GM12878 (cell line): ENCODE measurements at regions not wholly inside any gene's neighbourhood (a gene's known extent, or its start where the extent isn't known, plus 50 kb on each side); places are given as distances from the start of the nearest gene placed in this dataset.

Source experiments
- ATAC-seq: fragments of 200-7000 bp; cut with Tn5 transposase; 3 replicates; pipeline ENCODE4 v1.9.1; 2020; ENCODE audit warnings: mild to moderate bottlenecking, moderate library complexity
- BruUV-seq: library from RNA; stranded (reverse); fragments of 400-500 nt; replicated peaks from 2 replicates; lab custom pipeline; 2021; lab: Mats Ljungman, UMichigan
- CTCF ChIA-PET: fragments of 300-600 bp; sonication (Branson Sonifier 250); formaldehyde crosslinking; extraction: SDS; loops from one replicate; lab custom pipeline; 2021; ENCODE audit warnings: inconsistent platforms; lab: Yijun Ruan, JAX
- POLR2A ChIA-PET: fragments of 350-600 bp; formaldehyde crosslinking; extraction: SDS; loops from one replicate; lab custom pipeline; 2021; ENCODE audit warnings: inconsistent platforms; lab: Charles Lee
- RAD21 ChIA-PET: fragments of 300-600 bp; sonication (Branson Sonifier 250); formaldehyde crosslinking; loops from one replicate; lab custom pipeline; 2023; ENCODE audit warnings: antibody characterized with exemption; ENCODE audit not compliant: unreplicated experiment; lab: Charles Lee
- SMC1A ChIA-PET: fragments of 300-600 bp; sonication (Branson Sonifier 250); formaldehyde crosslinking; loops from one replicate; lab custom pipeline; 2023; ENCODE audit not compliant: unreplicated experiment, uncharacterized antibody; lab: Charles Lee
- DNase-seq: peaks from one replicate; pipeline ENCODE4 v3.0.0-alpha.2; 2011; ENCODE audit warnings: low read depth, low spot score
- FAIRE-seq: peaks from 3 replicates; lab custom pipeline; 2011; peaks lifted over from hg19 to GRCh38; lab: Jason Lieb, UNC
- H2AFZ ChIP-seq: 2 replicates; pipeline ENCODE4 v1.6.0; 2011; ENCODE audit warnings: low read depth, low read length, control low read depth; ENCODE audit not compliant: control insufficient read depth
- H3K27ac ChIP-seq: 2 replicates; pipeline ENCODE4 v1.5.1; 2011; ENCODE audit warnings: control low read depth; ENCODE audit not compliant: control insufficient read depth, insufficient read depth
- H3K27me3 ChIP-seq, 2 experiments: replicated peaks in 1 of 2; 2 replicates each; pipeline versions ENCODE4 v1.6.0 to v1.6.1; 2011; ENCODE audit warnings: low read length in 1 of 2; ENCODE audit not compliant: control insufficient read depth in 2 of 2, insufficient read depth in 2 of 2
- H3K36me3 ChIP-seq, 2 experiments: 2 replicates each; pipeline ENCODE4 v1.5.1; 2011; ENCODE audit warnings: low read length in 1 of 2; ENCODE audit not compliant: control insufficient read depth in 2 of 2, insufficient read depth in 2 of 2
- H3K4me1 ChIP-seq: 2 replicates; pipeline ENCODE4 v1.6.1; 2011; ENCODE audit warnings: mild to moderate bottlenecking, low read length, moderate library complexity, mixed read lengths; ENCODE audit not compliant: control insufficient read depth, insufficient read depth
- H3K4me2 ChIP-seq: 2 replicates; pipeline ENCODE4 v1.6.0; 2011; ENCODE audit warnings: control low read depth; ENCODE audit not compliant: control insufficient read depth, insufficient read depth
- H3K4me3 ChIP-seq: fragments of 200-600 bp; sonication (generic); 2 replicates; pipeline ENCODE4 v1.5.1; 2016
- H3K79me2 ChIP-seq: 2 replicates; pipeline ENCODE4 v1.6.0; 2011; ENCODE audit warnings: low read length; ENCODE audit not compliant: control insufficient read depth, insufficient read depth
- H3K9ac ChIP-seq: 2 replicates; pipeline ENCODE4 v1.8.0; 2011; ENCODE audit warnings: low read length, control low read depth, mixed read lengths; ENCODE audit not compliant: control insufficient read depth, insufficient read depth
- H3K9me3 ChIP-seq: replicated peaks from 3 replicates; pipeline ENCODE4 v1.5.1; 2011; ENCODE audit warnings: mild to moderate bottlenecking, low read length; ENCODE audit not compliant: control insufficient read depth, insufficient read depth
- H4K20me1 ChIP-seq: 2 replicates; pipeline ENCODE4 v1.6.0; 2011; ENCODE audit not compliant: control insufficient read depth, insufficient read depth
- BRCA1 ChIP-seq: IDR thresholded peaks from 2 replicates; pipeline ENCODE4 v1.6.1; 2011; ENCODE audit warnings: low read depth, low read length, improper control_type of control experiment
- CHD2 ChIP-seq: IDR thresholded peaks from 2 replicates; pipeline ENCODE4 v1.6.1; 2011; ENCODE audit warnings: low read depth, low read length, improper control_type of control experiment, borderline replicate concordance
- IKZF1 ChIP-seq: fragments of 450-650 bp; conservative IDR thresholded peaks from 2 replicates; pipeline ENCODE4 v1.6.1; 2017; ENCODE audit warnings: antibody characterized with exemption, mild to moderate bottlenecking
- LARP7 ChIP-seq: fragments of 450-650 bp; IDR thresholded peaks from 2 replicates; pipeline ENCODE4 v1.6.1; 2017; ENCODE audit warnings: mild to moderate bottlenecking
- MEF2A ChIP-seq: IDR thresholded peaks from 2 replicates; pipeline ENCODE4 v1.6.1; 2011; ENCODE audit warnings: low read depth, mild to moderate bottlenecking, low read length, moderate library complexity; ENCODE audit not compliant: insufficient read depth
- NFYA ChIP-seq: IDR thresholded peaks from 2 replicates; pipeline ENCODE4 v1.6.1; 2011; ENCODE audit warnings: low read depth, mild to moderate bottlenecking, low read length, improper control_type of control experiment, borderline replicate concordance
- TCF3 ChIP-seq: IDR thresholded peaks from 2 replicates; pipeline ENCODE4 v1.6.1; 2012; ENCODE audit warnings: low read depth, mild to moderate bottlenecking, low read length, borderline replicate concordance; ENCODE audit not compliant: insufficient read depth
- TCF7 ChIP-seq: IDR thresholded peaks from 2 replicates; pipeline ENCODE4 v1.6.1; 2014; ENCODE audit warnings: antibody characterized with exemption, borderline replicate concordance
- WGBS: methylation state at CpG from one replicate; pipeline ENCODE4 v1.1.6; 2016; ENCODE audit warnings: low lambda C conversion rate; ENCODE audit not compliant: insufficient replicate concordance, insufficient coverage; ENCODE audit errors: missing lambda C conversion rate; 5-methylcytosine and 5-hydroxymethylcytosine counted together
- in situ Hi-C: fragments of 300-500 bp; cut with MboI; formaldehyde crosslinking; loops from 9 replicates; pipeline ENCODE4 v1.14.3; 2018; ENCODE audit warnings: mixed read lengths
- intact Hi-C: fragments of 100-400 bp; cut with micrococcal nuclease; formaldehyde crosslinking; loops from one replicate; pipeline ENCODE4 v1.14.2; 2022; ENCODE audit not compliant: unreplicated experiment
- TF ChIP-seq, protein P1 (sequence below): fragments of 450-650 bp; formaldehyde crosslinking; IDR thresholded peaks from 2 replicates; pipeline ENCODE4 v1.4.0; 2022; ENCODE audit warnings: mild to moderate bottlenecking, moderate library complexity
- TF ChIP-seq, protein P2 (sequence below): IDR thresholded peaks from 2 replicates; pipeline ENCODE4 v1.6.1; 2011; ENCODE audit warnings: borderline replicate concordance, low read depth, mild to moderate bottlenecking, moderate library complexity, low read length; ENCODE audit not compliant: insufficient read depth, poor library complexity, severe bottlenecking

DNA sequence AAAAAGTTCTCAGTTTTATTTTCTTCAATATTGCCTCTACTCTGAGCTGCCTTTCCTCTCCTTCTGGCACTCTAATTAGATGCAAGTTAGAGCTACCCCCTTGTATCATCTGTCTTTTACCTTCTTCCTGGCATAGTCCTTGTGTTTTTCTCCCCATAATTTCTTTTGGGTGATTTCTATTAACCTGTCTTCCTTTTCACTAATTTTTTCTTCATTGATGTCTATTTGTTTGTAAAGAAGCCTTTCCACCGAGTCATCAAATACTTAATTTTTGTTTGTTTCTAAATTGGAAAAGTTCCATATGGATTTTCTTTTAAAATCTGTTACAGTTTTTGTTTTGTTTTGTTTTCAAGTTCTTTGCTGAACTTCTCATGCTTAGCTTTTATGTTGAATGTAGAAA is 558.1 kb downstream of the TBC1D22A start:
- ATAC-seq (no peak), DNase-seq (no peak), FAIRE-seq (no peak)
- SMC1A ChIA-PET = no interaction called here
- WGBS = 4% methylated on average over 1 of the region's 1 CpG
- Histone ChIP-seq H3K4me2 (no peak overlapping the region), H3K79me2 (no peaks in the 10 kb centered on the region), H3K36me3 (no peaks in the 10 kb centered on the region), H3K4me1 (no peaks in the 10 kb centered on the region), H3K27ac (no peak overlapping the region), H2AFZ (no peak overlapping the region), H3K9me3 (no peaks in the 10 kb centered on the region; the same call in 2 of the 3 replicates), H3K4me3 (no peak overlapping the region), H3K27me3 (no peaks in the 10 kb centered on the region), H3K9ac (no peak overlapping the region), H4K20me1 (no peaks in the 10 kb centered on the region)
- CTCF ChIA-PET = no interaction called here
- in situ Hi-C loops (no loop called here), intact Hi-C loops (no loop called here)
- POLR2A ChIA-PET = no interaction called here
- no peak for TF ChIP-seq MEF2A
- TF ChIP-seq IKZF1 = no peak
- RAD21 ChIA-PET = no interaction called here
- BruUV-seq = no TSS peak

DNA sequence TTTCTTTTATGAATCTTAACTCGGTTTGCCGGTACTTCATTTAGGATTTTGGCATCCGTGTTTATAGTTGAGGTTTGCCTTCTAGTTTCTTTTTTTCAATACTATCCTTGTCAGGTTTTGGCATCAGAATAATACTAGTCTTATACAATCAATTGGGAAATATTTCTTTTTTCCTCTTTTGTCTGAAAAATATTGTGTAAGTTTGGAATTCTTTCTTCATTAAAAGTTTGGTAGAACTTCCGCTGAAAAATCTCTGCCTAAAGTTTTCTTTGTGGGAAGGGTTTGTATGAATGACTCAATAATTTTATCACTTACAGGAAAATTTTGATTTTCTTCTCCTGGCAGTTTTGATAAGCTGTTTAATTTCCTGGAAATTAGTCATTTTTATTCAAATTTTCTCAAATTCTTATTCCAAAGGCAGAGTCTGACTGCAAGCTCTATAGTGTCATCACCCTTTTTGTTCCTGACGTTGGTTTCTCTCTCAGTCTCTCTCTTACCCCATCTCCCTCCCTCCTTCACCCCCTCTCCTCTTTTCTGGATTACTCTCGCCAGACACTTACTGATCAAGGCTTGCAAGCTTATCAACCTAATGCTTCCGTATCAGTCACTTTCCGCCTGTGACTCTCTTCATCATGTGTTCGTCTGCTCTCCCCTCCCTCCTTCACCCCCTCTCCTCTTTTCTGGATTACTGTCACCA is 555.7 kb downstream of the TBC1D22A start:
- Histone ChIP-seq H3K4me3 (no peak overlapping the region), H3K9ac (no peak overlapping the region), H3K79me2 (no peaks in the 10 kb centered on the region), H3K4me2 (no peak overlapping the region), H4K20me1 (no peaks in the 10 kb centered on the region), H2AFZ (no peak overlapping the region), H3K27me3 (no peaks in the 10 kb centered on the region), H3K9me3 (no peaks in the 10 kb centered on the region; the same call in 2 of the 3 replicates), H3K27ac (no peak overlapping the region), H3K36me3 (no peaks in the 10 kb centered on the region), H3K4me1 (no peaks in the 10 kb centered on the region)
- FAIRE-seq = no peak
- DNase-seq = no peak
- ChIA-PET POLR2A (no interaction called here), RAD21 (no interaction called here), CTCF (no interaction called here), SMC1A (no interaction called here)
- intact Hi-C loops (no loop called here), in situ Hi-C loops (no loop called here)
- WGBS = 45% methylated on average over 9 of the region's 9 CpGs
- ATAC-seq = no peak
- no TSS peak for BruUV-seq
- no peak for TF ChIP-seq TCF3
- TF ChIP-seq LARP7 = no peak
- TF ChIP-seq TCF7 = no peak
- TF ChIP-seq, protein P1, sequence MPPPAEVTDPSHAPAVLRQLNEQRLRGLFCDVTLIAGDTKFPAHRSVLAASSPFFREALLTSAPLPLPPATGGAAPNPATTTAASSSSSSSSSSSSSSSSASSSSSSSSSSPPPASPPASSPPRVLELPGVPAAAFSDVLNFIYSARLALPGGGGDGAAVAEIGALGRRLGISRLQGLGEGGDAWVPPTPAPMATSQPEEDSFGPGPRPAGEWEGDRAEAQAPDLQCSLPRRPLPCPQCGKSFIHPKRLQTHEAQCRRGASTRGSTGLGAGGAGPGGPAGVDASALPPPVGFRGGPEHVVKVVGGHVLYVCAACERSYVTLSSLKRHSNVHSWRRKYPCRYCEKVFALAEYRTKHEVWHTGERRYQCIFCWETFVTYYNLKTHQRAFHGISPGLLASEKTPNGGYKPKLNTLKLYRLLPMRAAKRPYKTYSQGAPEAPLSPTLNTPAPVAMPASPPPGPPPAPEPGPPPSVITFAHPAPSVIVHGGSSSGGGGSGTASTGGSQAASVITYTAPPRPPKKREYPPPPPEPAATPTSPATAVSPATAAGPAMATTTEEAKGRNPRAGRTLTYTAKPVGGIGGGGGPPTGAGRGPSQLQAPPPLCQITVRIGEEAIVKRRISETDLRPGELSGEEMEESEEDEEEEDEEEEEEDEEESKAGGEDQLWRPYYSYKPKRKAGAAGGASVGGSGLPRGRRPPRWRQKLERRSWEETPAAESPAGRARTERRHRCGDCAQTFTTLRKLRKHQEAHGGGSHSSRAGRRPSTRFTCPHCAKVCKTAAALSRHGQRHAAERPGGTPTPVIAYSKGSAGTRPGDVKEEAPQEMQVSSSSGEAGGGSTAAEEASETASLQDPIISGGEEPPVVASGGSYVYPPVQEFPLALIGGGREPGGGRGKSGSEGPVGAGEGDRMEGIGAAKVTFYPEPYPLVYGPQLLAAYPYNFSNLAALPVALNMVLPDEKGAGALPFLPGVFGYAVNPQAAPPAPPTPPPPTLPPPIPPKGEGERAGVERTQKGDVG (CRISPR knock-in tag) = no peak
- TF ChIP-seq CHD2 = no peak
- TF ChIP-seq BRCA1 = no peak
- TF ChIP-seq, protein P2, sequence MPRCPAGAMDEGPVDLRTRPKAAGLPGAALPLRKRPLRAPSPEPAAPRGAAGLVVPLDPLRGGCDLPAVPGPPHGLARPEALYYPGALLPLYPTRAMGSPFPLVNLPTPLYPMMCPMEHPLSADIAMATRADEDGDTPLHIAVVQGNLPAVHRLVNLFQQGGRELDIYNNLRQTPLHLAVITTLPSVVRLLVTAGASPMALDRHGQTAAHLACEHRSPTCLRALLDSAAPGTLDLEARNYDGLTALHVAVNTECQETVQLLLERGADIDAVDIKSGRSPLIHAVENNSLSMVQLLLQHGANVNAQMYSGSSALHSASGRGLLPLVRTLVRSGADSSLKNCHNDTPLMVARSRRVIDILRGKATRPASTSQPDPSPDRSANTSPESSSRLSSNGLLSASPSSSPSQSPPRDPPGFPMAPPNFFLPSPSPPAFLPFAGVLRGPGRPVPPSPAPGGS = no peak
- TF ChIP-seq NFYA = no peak
